H9 (cell line): ENCODE measurements at regions not wholly inside any gene's neighbourhood (a gene's known extent, or its start where the extent isn't known, plus 50 kb on each side); places are given as distances from the start of the nearest gene placed in this dataset.

Source experiments
- DNase-seq: peaks from one replicate; pipeline ENCODE4 v3.0.0-alpha.2; 2017
- H2AFZ ChIP-seq: one replicate; pipeline ENCODE4 v1.6.1; 2013; ENCODE audit warnings: mild to moderate bottlenecking, low read length, control low read depth, moderate library complexity
- H2AK5ac ChIP-seq: 2 replicates; pipeline ENCODE4 v1.6.1; 2013; ENCODE audit warnings: low read length, control low read depth, mixed read lengths; ENCODE audit not compliant: insufficient read length
- H2BK120ac ChIP-seq: one replicate; pipeline ENCODE4 v1.6.1; 2013; ENCODE audit warnings: low read depth, mild to moderate bottlenecking, low read length, control low read depth, inconsistent platforms; ENCODE audit not compliant: poor library complexity, severe bottlenecking
- H2BK12ac ChIP-seq: 2 replicates; pipeline ENCODE4 v1.6.1; 2013; ENCODE audit warnings: low read length, control low read depth, mixed read lengths, low read depth; ENCODE audit not compliant: insufficient read length
- H2BK15ac ChIP-seq: 2 replicates; pipeline ENCODE4 v1.6.1; 2013; ENCODE audit warnings: low read depth, low read length, control low read depth
- H2BK20ac ChIP-seq: one replicate; pipeline ENCODE4 v1.6.1; 2013; ENCODE audit warnings: low read depth, mild to moderate bottlenecking, low read length, control low read depth, inconsistent platforms; ENCODE audit not compliant: poor library complexity, severe bottlenecking
- H2BK5ac ChIP-seq: 2 replicates; pipeline ENCODE4 v1.6.1; 2013; ENCODE audit warnings: low read length, control low read depth, mixed read lengths; ENCODE audit not compliant: insufficient read length
- H3K14ac ChIP-seq: 2 replicates; pipeline ENCODE4 v1.6.1; 2013; ENCODE audit warnings: low read length, control low read depth; ENCODE audit not compliant: insufficient read depth
- H3K18ac ChIP-seq: 2 replicates; pipeline ENCODE4 v1.6.1; 2013; ENCODE audit warnings: low read depth, mild to moderate bottlenecking, mixed read lengths, low read length, control low read depth; ENCODE audit not compliant: insufficient read length
- H3K23ac ChIP-seq: 2 replicates; pipeline ENCODE4 v1.6.1; 2013; ENCODE audit warnings: low read length, control low read depth, mixed read lengths, low read depth; ENCODE audit not compliant: insufficient read length
- H3K23me2 ChIP-seq: 2 replicates; pipeline ENCODE4 v1.6.1; 2013; ENCODE audit warnings: low read depth, mild to moderate bottlenecking, mixed read lengths, low read length, control low read depth; ENCODE audit not compliant: insufficient read length, poor library complexity, severe bottlenecking
- H3K27ac ChIP-seq: 2 replicates; pipeline ENCODE4 v1.5.1; 2013; ENCODE audit warnings: low read length, control low read depth, mixed read lengths, low read depth; ENCODE audit not compliant: insufficient read length
- H3K27me3 ChIP-seq: 2 replicates; pipeline ENCODE4 v1.6.1; 2013; ENCODE audit warnings: low read length, control low read depth, inconsistent platforms; ENCODE audit not compliant: insufficient read depth
- H3K4ac ChIP-seq: 2 replicates; pipeline ENCODE4 v1.6.1; 2013; ENCODE audit warnings: low read depth, mild to moderate bottlenecking, control low read depth, inconsistent platforms, low read length, moderate library complexity
- H3K4me1 ChIP-seq: 2 replicates; pipeline ENCODE4 v1.6.1; 2013; ENCODE audit warnings: low read length, control low read depth, inconsistent platforms; ENCODE audit not compliant: insufficient read depth
- H3K4me2 ChIP-seq: 2 replicates; pipeline ENCODE4 v1.6.1; 2013; ENCODE audit warnings: low read length, control low read depth, mixed read lengths; ENCODE audit not compliant: insufficient read length, insufficient read depth
- H3K56ac ChIP-seq: 2 replicates; pipeline ENCODE4 v1.6.1; 2013; ENCODE audit warnings: low read depth, mild to moderate bottlenecking, mixed read lengths, low read length, control low read depth; ENCODE audit not compliant: insufficient read length
- H3K79me1 ChIP-seq: 2 replicates; pipeline ENCODE4 v1.6.1; 2013; ENCODE audit warnings: low read depth, mild to moderate bottlenecking, moderate library complexity, low read length, control low read depth, inconsistent platforms; ENCODE audit not compliant: insufficient read depth, poor library complexity, severe bottlenecking
- H3K79me2 ChIP-seq: 2 replicates; pipeline ENCODE4 v1.6.1; 2013; ENCODE audit warnings: low read length, control low read depth, inconsistent platforms; ENCODE audit not compliant: insufficient read depth
- H3K9ac ChIP-seq: 2 replicates; pipeline ENCODE4 v1.6.1; 2013; ENCODE audit warnings: low read length, control low read depth, mixed read lengths; ENCODE audit not compliant: insufficient read length; ENCODE audit errors: extremely low read depth
- H3K9me3 ChIP-seq: one replicate; pipeline ENCODE4 v1.6.1; 2013; ENCODE audit warnings: low read depth, low read length, inconsistent platforms; ENCODE audit not compliant: control insufficient read depth
- H3T11ph ChIP-seq: one replicate; pipeline ENCODE4 v1.6.1; 2013; ENCODE audit warnings: mild to moderate bottlenecking, low read length, control low read depth, inconsistent platforms
- H4K20me1 ChIP-seq: one replicate; pipeline ENCODE4 v1.6.1; 2013; ENCODE audit not compliant: control insufficient read depth, insufficient read length, insufficient read depth
- H4K5ac ChIP-seq: 2 replicates; pipeline ENCODE4 v1.6.1; 2013; ENCODE audit warnings: low read depth, mild to moderate bottlenecking, mixed read lengths, low read length, control low read depth; ENCODE audit not compliant: insufficient read length
- H4K8ac ChIP-seq: replicated peaks from 2 replicates; pipeline ENCODE4 v1.6.1; 2013; ENCODE audit warnings: low read length, control low read depth, mixed read lengths, low read depth; ENCODE audit not compliant: insufficient read length
- H4K91ac ChIP-seq: 2 replicates; pipeline ENCODE4 v1.6.1; 2013; ENCODE audit warnings: low read depth, mild to moderate bottlenecking, moderate library complexity, mixed read lengths, low read length, control low read depth; ENCODE audit not compliant: insufficient read length
- H3K27ac Mint-ChIP-seq, 3 experiments: 2 replicates in 2 of 3; 3 replicates in 1 of 3; pipeline ENCODE4 v1.8.0; 2020 to 2021; ENCODE audit warnings: mixed read lengths in 3 of 3, mild to moderate bottlenecking in 1 of 3, moderate library complexity in 1 of 3
- H3K27me3 Mint-ChIP-seq: 2 replicates; pipeline ENCODE4 v1.8.0; 2021; ENCODE audit warnings: low read depth, mild to moderate bottlenecking, moderate library complexity, mixed read lengths
- H3K36me3 Mint-ChIP-seq, 3 experiments: 2 replicates in 2 of 3; 3 replicates in 1 of 3; pipeline ENCODE4 v1.8.0; 2020 to 2021; ENCODE audit warnings: low read depth in 3 of 3, mixed read lengths in 3 of 3; ENCODE audit not compliant: insufficient read depth in 1 of 3
- H3K4me1 Mint-ChIP-seq, 2 experiments: 2 replicates each; pipeline ENCODE4 v1.8.0; 2020; ENCODE audit warnings: mixed read lengths in 2 of 2
- H3K4me3 Mint-ChIP-seq, 2 experiments: 2 replicates in 1 of 2; 3 replicates in 1 of 2; pipeline ENCODE4 v1.8.0; 2020 to 2021; ENCODE audit warnings: mild to moderate bottlenecking in 2 of 2, mixed read lengths in 2 of 2, moderate library complexity in 1 of 2
- H3K9me3 Mint-ChIP-seq, 2 experiments: 2 replicates in 1 of 2; 3 replicates in 1 of 2; pipeline ENCODE4 v1.8.0; 2020; ENCODE audit warnings: mild to moderate bottlenecking in 2 of 2, mixed read lengths in 2 of 2, moderate library complexity in 1 of 2
- CTCF ChIP-seq: fragments of 200-600 bp; sonication (generic); conservative IDR thresholded peaks from 3 replicates; pipeline ENCODE4 v1.8.0; 2021; ENCODE audit warnings: antibody characterized with exemption, mild to moderate bottlenecking
- WGBS: extraction: QIAGEN DNeasy Blood & Tissue Kit; methylation state at CpG from one replicate; pipeline ENCODE4 v1.1.7; 2013; ENCODE audit warnings: missing lambda C conversion rate, low lambda C conversion rate, mixed read lengths; ENCODE audit not compliant: insufficient read length; ENCODE audit errors: extremely low coverage; 5-methylcytosine and 5-hydroxymethylcytosine counted together

- H2AK5ac ChIP-seq: no peak overlapping the region
- H3K23me2 ChIP-seq: no peaks in the 10 kb centered on the region
- no peak for DNase-seq
- no peaks in the 10 kb centered on the region for H3K9me3 ChIP-seq
- Mint-ChIP-seq H3K27me3 (0 out of 2 replicates have a peak, but pooled peaks cover 2% of the 10 kb centered on the region), H3K9me3 (peaks cover 4% of the 10 kb centered on the region in 2 experiments), H3K4me3 (no peak overlapping the region), H3K4me1 (peaks cover 6 to 11% of the 10 kb centered on the region in 2 experiments; a peak in 3 of 4 replicates), H3K36me3 (peaks cover 0 to 5% (median 0%) of the 10 kb centered on the region in 3 experiments; a peak in 1 of 7 replicates), H3K27ac (no peak overlapping the region)
- H3K79me2 ChIP-seq: no peaks in the 10 kb centered on the region
- no peak for TF ChIP-seq CTCF
- WGBS: no CpG with 5 or more reads among the region's 2 CpGs
- no peak overlapping the region for H3K9ac ChIP-seq
- no peaks in the 10 kb centered on the region for H4K20me1 ChIP-seq
- H3K56ac ChIP-seq: no peak overlapping the region
- H3K4ac ChIP-seq: no peak overlapping the region
- no peak overlapping the region for H3K27ac ChIP-seq
- H3K79me1 ChIP-seq: no peaks in the 10 kb centered on the region
- no peak overlapping the region for H2BK15ac ChIP-seq
- H4K8ac ChIP-seq: no peak overlapping the region
- H2BK20ac ChIP-seq: no peak overlapping the region
- H3K27me3 ChIP-seq: peaks cover 2% of the 10 kb centered on the region; the same call in 1 of the 2 replicates
- H2BK12ac ChIP-seq: no peak overlapping the region
- H2BK120ac ChIP-seq: no peak overlapping the region
- no peak overlapping the region for H4K91ac ChIP-seq
- H2AFZ ChIP-seq: no peak overlapping the region
- H3K4me2 ChIP-seq: no peak overlapping the region
- no peak overlapping the region for H3K23ac ChIP-seq
- no peaks in the 10 kb centered on the region for H3K4me1 ChIP-seq
- H4K5ac ChIP-seq: no peak overlapping the region
- no peak overlapping the region for H2BK5ac ChIP-seq
- H3T11ph ChIP-seq: no peak overlapping the region
- no peak overlapping the region for H3K14ac ChIP-seq
- H3K18ac ChIP-seq: no peak overlapping the region
These were observed 181.2 kb downstream of the OMA1 start for GRCh38 chr1:58365328-58365727.
